Lung (tissue), 11 donors: ENCODE measurements at regions not wholly inside any gene's neighbourhood (a gene's known extent, or its start where the extent isn't known, plus 50 kb on each side); places are given as distances from the start of the nearest gene placed in this dataset.

ENCODE experiments used
- ATAC-seq: fragments of 200-7000 bp; cut with Tn5 transposase; one replicate; pipeline ENCODE4 v1.9.1; 2020; ENCODE audit warnings: moderate number of reproducible peaks; ENCODE audit not compliant: insufficient read depth, low FRiP score
- DNase-seq, 3 donors: peaks; one replicate each; pipeline ENCODE4 v3.0.0-alpha.2; 2013 to 2017
- H3K27ac ChIP-seq, 2 donors: one replicate each; pipeline ENCODE4 v1.5.1; 2013; ENCODE audit warnings: mild to moderate bottlenecking in 2 of 2, moderate library complexity in 2 of 2, control low read depth in 1 of 2, inconsistent platforms in 1 of 2, low read depth in 1 of 2, low read length in 1 of 2
- H3K27me3 ChIP-seq, 3 donors: one replicate each; pipeline ENCODE4 v1.5.1; 2013; ENCODE audit warnings: low read length in 2 of 3; ENCODE audit not compliant: control insufficient read depth in 3 of 3, insufficient read depth in 3 of 3
- H3K36me3 ChIP-seq, 4 donors: one replicate each; pipeline ENCODE4 v1.5.1; 2013; ENCODE audit warnings: low read length in 4 of 4, mild to moderate bottlenecking in 1 of 4, moderate library complexity in 1 of 4; ENCODE audit not compliant: control insufficient read depth in 4 of 4, insufficient read depth in 4 of 4
- H3K4me1 ChIP-seq, 5 donors: one replicate each; pipeline ENCODE4 v1.5.1; 2013; ENCODE audit warnings: low read length in 5 of 5, mild to moderate bottlenecking in 2 of 5, moderate library complexity in 1 of 5; ENCODE audit not compliant: control insufficient read depth in 5 of 5, insufficient read depth in 5 of 5
- H3K4me3 ChIP-seq: one replicate; pipeline ENCODE4 v1.5.1; 2013; ENCODE audit warnings: mild to moderate bottlenecking, control low read depth, moderate library complexity
- H3K9ac ChIP-seq, 2 donors: one replicate each; pipeline ENCODE4 v1.5.1; 2013; ENCODE audit warnings: low read length in 2 of 2, control low read depth in 1 of 2; ENCODE audit not compliant: insufficient read depth in 1 of 2
- H3K9me3 ChIP-seq, 4 donors: one replicate each; pipeline ENCODE4 v1.5.1; 2013; ENCODE audit warnings: low read length in 3 of 4, mild to moderate bottlenecking in 1 of 4, moderate library complexity in 1 of 4; ENCODE audit not compliant: control insufficient read depth in 4 of 4, insufficient read depth in 3 of 4
- WGBS, 2 donors: extraction: QIAGEN DNeasy Blood & Tissue Kit; methylation state at CpG; one replicate each; pipeline ENCODE4 v1.1.7; 2013; 5-methylcytosine and 5-hydroxymethylcytosine counted together
- TF ChIP-seq, protein P1 (sequence below): IDR thresholded peaks from 2 replicates; pipeline ENCODE4 v1.5.1; 2012; ENCODE audit warnings: mild to moderate bottlenecking; ENCODE audit errors: control extremely low read depth, extremely low read depth
- donor health status: control.
- donor health status: control.
- donor health status: Bipolar disorder and iron deficiency.
- donor health status: healthy.
- donor health status: DM: yes; HTN: yes; CAD: no.

DNA sequence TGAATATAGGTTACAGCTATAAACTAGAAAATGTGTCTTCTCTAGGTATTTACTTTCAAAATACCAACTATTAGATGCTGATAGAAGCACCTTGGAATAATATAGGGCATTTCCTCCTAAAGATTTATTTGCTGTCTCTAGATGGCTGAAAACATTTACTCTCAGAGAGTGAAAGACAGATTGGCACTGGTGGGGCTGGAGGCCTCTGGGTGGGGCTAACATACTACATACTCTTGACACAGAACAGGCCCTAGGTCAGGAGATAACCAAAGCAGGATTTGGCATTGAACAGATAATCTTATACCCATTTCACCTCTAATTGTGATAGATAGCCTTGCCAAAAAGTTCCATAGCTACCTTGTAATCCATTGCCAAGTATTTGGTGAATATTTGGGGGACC, 253.3 kb upstream of the TBC1D5 start:
- Histone ChIP-seq H3K27ac (no peak overlapping the region), H3K4me1 (no peaks in the 10 kb centered on the region), H3K27me3 (no peaks in the 10 kb centered on the region), H3K9ac (no peak overlapping the region), H3K4me3 (no peak overlapping the region), H3K36me3 (no peaks in the 10 kb centered on the region), H3K9me3 (no peaks in the 10 kb centered on the region)
- no peak for DNase-seq
- ATAC-seq: no peak
- TF ChIP-seq, protein P1, sequence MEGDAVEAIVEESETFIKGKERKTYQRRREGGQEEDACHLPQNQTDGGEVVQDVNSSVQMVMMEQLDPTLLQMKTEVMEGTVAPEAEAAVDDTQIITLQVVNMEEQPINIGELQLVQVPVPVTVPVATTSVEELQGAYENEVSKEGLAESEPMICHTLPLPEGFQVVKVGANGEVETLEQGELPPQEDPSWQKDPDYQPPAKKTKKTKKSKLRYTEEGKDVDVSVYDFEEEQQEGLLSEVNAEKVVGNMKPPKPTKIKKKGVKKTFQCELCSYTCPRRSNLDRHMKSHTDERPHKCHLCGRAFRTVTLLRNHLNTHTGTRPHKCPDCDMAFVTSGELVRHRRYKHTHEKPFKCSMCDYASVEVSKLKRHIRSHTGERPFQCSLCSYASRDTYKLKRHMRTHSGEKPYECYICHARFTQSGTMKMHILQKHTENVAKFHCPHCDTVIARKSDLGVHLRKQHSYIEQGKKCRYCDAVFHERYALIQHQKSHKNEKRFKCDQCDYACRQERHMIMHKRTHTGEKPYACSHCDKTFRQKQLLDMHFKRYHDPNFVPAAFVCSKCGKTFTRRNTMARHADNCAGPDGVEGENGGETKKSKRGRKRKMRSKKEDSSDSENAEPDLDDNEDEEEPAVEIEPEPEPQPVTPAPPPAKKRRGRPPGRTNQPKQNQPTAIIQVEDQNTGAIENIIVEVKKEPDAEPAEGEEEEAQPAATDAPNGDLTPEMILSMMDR: no peak

DNA sequence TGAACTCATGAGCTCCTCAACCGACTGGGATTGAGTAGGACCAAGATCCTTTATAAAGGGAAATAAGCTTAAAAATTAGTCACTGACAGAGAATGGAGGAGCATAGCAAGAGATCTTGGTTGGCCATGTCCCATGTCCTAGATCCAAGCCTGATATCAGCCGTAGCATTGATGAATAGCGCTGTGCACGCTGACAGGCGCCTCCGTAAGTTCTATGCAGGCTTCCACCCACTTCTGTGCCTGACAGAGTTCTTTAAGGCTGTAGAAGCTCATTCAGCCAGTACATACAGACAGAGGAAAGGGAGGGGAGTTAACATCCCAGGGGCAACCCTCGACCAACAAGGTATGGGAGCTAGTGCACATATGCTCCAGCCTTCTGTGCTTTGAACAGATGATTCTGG, 251.7 kb upstream of the TBC1D5 start:
- ATAC-seq (no peak), DNase-seq (no peak)
- Histone ChIP-seq H3K27me3 (no peaks in the 10 kb centered on the region), H3K9me3 (no peaks in the 10 kb centered on the region), H3K4me1 (no peaks in the 10 kb centered on the region), H3K9ac (no peak overlapping the region), H3K36me3 (no peaks in the 10 kb centered on the region), H3K27ac (no peak overlapping the region), H3K4me3 (no peak overlapping the region)
- TF ChIP-seq, protein P1: no peak
- WGBS, 2 donors: 83 to 96% methylated on average over 7 of the region's 7 CpGs

DNA sequence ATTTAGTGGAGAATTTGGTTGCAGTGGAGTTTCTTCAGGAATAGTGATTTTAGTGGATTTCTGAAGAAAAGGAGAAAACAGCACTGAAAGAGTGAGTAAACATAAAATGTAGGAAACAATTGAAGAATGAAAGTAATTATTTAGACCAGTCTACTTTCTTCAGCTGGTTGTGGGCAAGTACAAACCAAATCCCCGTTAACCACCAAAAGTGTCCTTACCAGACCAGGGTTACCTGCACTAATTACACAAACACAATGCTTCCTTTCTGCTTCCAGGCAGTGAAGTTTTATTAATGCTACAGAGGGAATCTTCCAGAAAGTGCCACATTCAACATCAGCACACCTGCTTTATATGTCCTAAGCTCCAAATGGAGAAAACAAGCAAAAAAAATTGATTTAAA, 248.0 kb upstream of the TBC1D5 start:
- DNase-seq (no peak), ATAC-seq (no peak)
- Histone ChIP-seq H3K27me3 (no peaks in the 10 kb centered on the region), H3K27ac (no peak overlapping the region), H3K9me3 (no peaks in the 10 kb centered on the region), H3K4me1 (no peaks in the 10 kb centered on the region), H3K4me3 (no peak overlapping the region), H3K9ac (no peak overlapping the region), H3K36me3 (no peaks in the 10 kb centered on the region)
- TF ChIP-seq, protein P1: no peak
- WGBS, 2 donors: 86 to 91% methylated on average over 1 of the region's 1 CpG

DNA sequence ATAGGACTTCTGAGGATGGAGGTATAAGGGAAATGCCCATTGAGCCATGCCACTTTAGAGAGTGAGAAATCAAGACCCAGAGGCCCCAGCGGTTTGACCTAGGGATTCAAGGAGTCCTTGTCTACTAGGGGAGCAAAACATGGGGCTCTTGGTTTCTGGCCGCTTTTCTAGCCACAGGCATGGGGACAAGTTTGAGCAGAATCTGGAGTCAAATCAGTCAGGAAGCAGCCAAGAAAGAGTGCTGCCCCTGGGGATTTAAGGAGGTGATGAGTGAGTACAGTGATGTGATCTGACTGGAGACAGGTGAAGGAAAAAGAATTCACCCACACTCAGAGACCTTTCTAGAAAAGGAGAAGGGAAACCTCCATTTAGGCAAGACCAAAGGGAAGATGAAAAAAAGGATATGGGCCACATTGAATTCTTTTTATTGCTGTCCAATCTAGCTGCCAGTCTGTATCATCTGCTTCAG, 244.0 kb upstream of the TBC1D5 start:
- Histone ChIP-seq H3K9me3 (no peaks in the 10 kb centered on the region), H3K36me3 (no peaks in the 10 kb centered on the region), H3K4me3 (no peak overlapping the region), H3K4me1 (no peaks in the 10 kb centered on the region), H3K27me3 (no peaks in the 10 kb centered on the region), H3K27ac (no peak overlapping the region), H3K9ac (no peak overlapping the region)
- no peak for DNase-seq
- TF ChIP-seq, protein P1: no peak
- WGBS, 2 donors: 59 to 65% methylated on average over 2 of the region's 2 CpGs
- no peak for ATAC-seq
